ENCODE measurements at regions not wholly inside any gene's neighbourhood (a gene's known extent, or its start where the extent isn't known, plus 50 kb on each side); places are given as distances from the start of the nearest gene placed in this dataset.
"Not testable (repeated sequence)": the region's sequence is repeated elsewhere in the genome, so short reads cannot be mapped to it uniquely, and the experiment has no call there.

GRCh38 chr18:21968338-21968737 is 201.1 kb upstream of the GATA6 start:
- Histone ChIP-seq H3K4me1 (ENCODE audit: control insufficient read depth, insufficient read depth, low read length) (no peaks in the 10 kb centered on the region), H3K36me3 (ENCODE audit: insufficient read depth, low read length) (no peaks in the 10 kb centered on the region), H3K4me2 (ENCODE audit: low read length) (no peak overlapping the region), H3K9me3 (replicated peaks; ENCODE audit: low read length) (no peaks in the 10 kb centered on the region), H3K9ac (ENCODE audit: low read depth, low read length) (no peak overlapping the region), H3K4me3 (ENCODE audit: low read length) (no peak overlapping the region), H3K27me3 (ENCODE audit: control insufficient read depth, insufficient read depth, low read length) (no peaks in the 10 kb centered on the region)

GRCh38 chr18:21972281-21972680 is 197.1 kb upstream of the GATA6 start:
- H3K27me3 ChIP-seq (ENCODE audit: control insufficient read depth, insufficient read depth, low read length): no peaks in the 10 kb centered on the region
- no peaks in the 10 kb centered on the region for H3K36me3 ChIP-seq (ENCODE audit: insufficient read depth, low read length)
- H3K4me3 ChIP-seq (ENCODE audit: low read length): no peak overlapping the region
- H3K4me1 ChIP-seq (ENCODE audit: control insufficient read depth, insufficient read depth, low read length): no peaks in the 10 kb centered on the region
- no peak overlapping the region for H3K9ac ChIP-seq (ENCODE audit: low read depth, low read length)
- no peaks in the 10 kb centered on the region for H3K9me3 ChIP-seq (replicated peaks; ENCODE audit: low read length)
- H3K4me2 ChIP-seq (ENCODE audit: low read length): no peak overlapping the region

GRCh38 chr18:21975954-21976353 is 193.4 kb upstream of the GATA6 start:
- H3K9ac ChIP-seq (ENCODE audit: low read depth, low read length); H3K4me1 ChIP-seq (ENCODE audit: control insufficient read depth, insufficient read depth, low read length); H3K4me3 ChIP-seq (ENCODE audit: low read length); H3K9me3 ChIP-seq (replicated peaks; ENCODE audit: low read length); H3K36me3 ChIP-seq (ENCODE audit: insufficient read depth, low read length); H3K27me3 ChIP-seq (ENCODE audit: control insufficient read depth, insufficient read depth, low read length); H3K4me2 ChIP-seq (ENCODE audit: low read length): not testable (repeated sequence)

- Histone ChIP-seq H3K4me3 (ENCODE audit: low read length) (no peak overlapping the region), H3K4me2 (ENCODE audit: low read length) (no peak overlapping the region), H3K27me3 (ENCODE audit: control insufficient read depth, insufficient read depth, low read length) (no peaks in the 10 kb centered on the region), H3K9ac (ENCODE audit: low read depth, low read length) (no peak overlapping the region), H3K4me1 (ENCODE audit: control insufficient read depth, insufficient read depth, low read length) (no peaks in the 10 kb centered on the region), H3K36me3 (ENCODE audit: insufficient read depth, low read length) (no peaks in the 10 kb centered on the region), H3K9me3 (replicated peaks; ENCODE audit: low read length) (no peaks in the 10 kb centered on the region)
Observed at GRCh38 chr18:21978546-21979170, 190.7 kb upstream of the GATA6 start.

- Histone ChIP-seq H3K36me3 (ENCODE audit: insufficient read depth, low read length) (no peaks in the 10 kb centered on the region), H3K27me3 (ENCODE audit: control insufficient read depth, insufficient read depth, low read length) (no peaks in the 10 kb centered on the region), H3K4me1 (ENCODE audit: control insufficient read depth, insufficient read depth, low read length) (no peaks in the 10 kb centered on the region), H3K9ac (ENCODE audit: low read depth, low read length) (no peak overlapping the region), H3K4me2 (ENCODE audit: low read length) (no peak overlapping the region), H3K4me3 (ENCODE audit: low read length) (no peak overlapping the region), H3K9me3 (replicated peaks; ENCODE audit: low read length) (no peaks in the 10 kb centered on the region)
Observed at GRCh38 chr18:21979171-21979560, 190.2 kb upstream of the GATA6 start.

GRCh38 chr18:21979759-21980158 is 189.6 kb upstream of the GATA6 start:
- no peak overlapping the region for H3K9ac ChIP-seq (ENCODE audit: low read depth, low read length)
- H3K4me2 ChIP-seq (ENCODE audit: low read length): no peak overlapping the region
- H3K4me3 ChIP-seq (ENCODE audit: low read length): no peak overlapping the region
- H3K27me3 ChIP-seq (ENCODE audit: control insufficient read depth, insufficient read depth, low read length): no peaks in the 10 kb centered on the region
- no peaks in the 10 kb centered on the region for H3K9me3 ChIP-seq (replicated peaks; ENCODE audit: low read length)
- H3K4me1 ChIP-seq (ENCODE audit: control insufficient read depth, insufficient read depth, low read length): no peaks in the 10 kb centered on the region
- no peaks in the 10 kb centered on the region for H3K36me3 ChIP-seq (ENCODE audit: insufficient read depth, low read length)

- H3K9ac ChIP-seq (ENCODE audit: low read depth, low read length): no peak overlapping the region
- no peak overlapping the region for H3K4me2 ChIP-seq (ENCODE audit: low read length)
- no peaks in the 10 kb centered on the region for H3K4me1 ChIP-seq (ENCODE audit: control insufficient read depth, insufficient read depth, low read length)
- no peaks in the 10 kb centered on the region for H3K9me3 ChIP-seq (replicated peaks; ENCODE audit: low read length)
- no peak overlapping the region for H3K4me3 ChIP-seq (ENCODE audit: low read length)
- H3K27me3 ChIP-seq (ENCODE audit: control insufficient read depth, insufficient read depth, low read length): no peaks in the 10 kb centered on the region
- no peaks in the 10 kb centered on the region for H3K36me3 ChIP-seq (ENCODE audit: insufficient read depth, low read length)
Observed at GRCh38 chr18:21980744-21981143, 188.6 kb upstream of the GATA6 start.

- H3K4me2 ChIP-seq (ENCODE audit: low read length); H3K36me3 ChIP-seq (ENCODE audit: insufficient read depth, low read length); H3K4me3 ChIP-seq (ENCODE audit: low read length): not testable (repeated sequence)
Observed at GRCh38 chr18:21981489-21981888, 187.9 kb upstream of the GATA6 start.

GRCh38 chr18:21991081-21991534 is 178.3 kb upstream of the GATA6 start:
- no peaks in the 10 kb centered on the region for H3K9me3 ChIP-seq (replicated peaks; ENCODE audit: low read length)

More at GRCh38 chr18:21981489-21981888, 187.9 kb upstream of the GATA6 start:
- not testable (repeated sequence) for H3K4me1 ChIP-seq (ENCODE audit: control insufficient read depth, insufficient read depth, low read length); H3K9me3 ChIP-seq (replicated peaks; ENCODE audit: low read length); H3K27me3 ChIP-seq (ENCODE audit: control insufficient read depth, insufficient read depth, low read length); H3K9ac ChIP-seq (ENCODE audit: low read depth, low read length)

GRCh38 chr18:21991886-21992285 is 177.5 kb upstream of the GATA6 start:
- H3K9ac ChIP-seq (ENCODE audit: low read depth, low read length): no peak overlapping the region
- no peaks in the 10 kb centered on the region for H3K9me3 ChIP-seq (replicated peaks; ENCODE audit: low read length)
- no peak overlapping the region for H3K4me3 ChIP-seq (ENCODE audit: low read length)
- H3K36me3 ChIP-seq (ENCODE audit: insufficient read depth, low read length): no peaks in the 10 kb centered on the region
- H3K27me3 ChIP-seq (ENCODE audit: control insufficient read depth, insufficient read depth, low read length): no peaks in the 10 kb centered on the region
- no peak overlapping the region for H3K4me2 ChIP-seq (ENCODE audit: low read length)
- H3K4me1 ChIP-seq (ENCODE audit: control insufficient read depth, insufficient read depth, low read length): no peaks in the 10 kb centered on the region

More at GRCh38 chr18:21991081-21991534, 178.3 kb upstream of the GATA6 start:
- no peak overlapping the region for H3K9ac ChIP-seq (ENCODE audit: low read depth, low read length)
- no peaks in the 10 kb centered on the region for H3K4me1 ChIP-seq (ENCODE audit: control insufficient read depth, insufficient read depth, low read length)
- no peak overlapping the region for H3K4me2 ChIP-seq (ENCODE audit: low read length)
- no peaks in the 10 kb centered on the region for H3K36me3 ChIP-seq (ENCODE audit: insufficient read depth, low read length)
- H3K27me3 ChIP-seq (ENCODE audit: control insufficient read depth, insufficient read depth, low read length): no peaks in the 10 kb centered on the region
- H3K4me3 ChIP-seq (ENCODE audit: low read length): no peak overlapping the region

- no peaks in the 10 kb centered on the region for H3K9me3 ChIP-seq (replicated peaks; ENCODE audit: low read length)
- H3K9ac ChIP-seq (ENCODE audit: low read depth, low read length): no peak overlapping the region
- no peaks in the 10 kb centered on the region for H3K4me1 ChIP-seq (ENCODE audit: control insufficient read depth, insufficient read depth, low read length)
- no peaks in the 10 kb centered on the region for H3K36me3 ChIP-seq (ENCODE audit: insufficient read depth, low read length)
- no peaks in the 10 kb centered on the region for H3K27me3 ChIP-seq (ENCODE audit: control insufficient read depth, insufficient read depth, low read length)
- no peak overlapping the region for H3K4me3 ChIP-seq (ENCODE audit: low read length)
- H3K4me2 ChIP-seq (ENCODE audit: low read length): no peak overlapping the region
Observed at GRCh38 chr18:21996351-21996826, 173.0 kb upstream of the GATA6 start.
